ENCODE measurements at regions not wholly inside any gene's neighbourhood (a gene's known extent, or its start where the extent isn't known, plus 50 kb on each side); places are given as distances from the start of the nearest gene placed in this dataset.

GRCh38 chr6:88472851-88473525 is 306.8 kb upstream of the CNR1 start:
- Mint-ChIP-seq H3K9me3 (peaks cover 18% of the 10 kb centered on the region), H3K4me3 (no peak overlapping the region)

DNA sequence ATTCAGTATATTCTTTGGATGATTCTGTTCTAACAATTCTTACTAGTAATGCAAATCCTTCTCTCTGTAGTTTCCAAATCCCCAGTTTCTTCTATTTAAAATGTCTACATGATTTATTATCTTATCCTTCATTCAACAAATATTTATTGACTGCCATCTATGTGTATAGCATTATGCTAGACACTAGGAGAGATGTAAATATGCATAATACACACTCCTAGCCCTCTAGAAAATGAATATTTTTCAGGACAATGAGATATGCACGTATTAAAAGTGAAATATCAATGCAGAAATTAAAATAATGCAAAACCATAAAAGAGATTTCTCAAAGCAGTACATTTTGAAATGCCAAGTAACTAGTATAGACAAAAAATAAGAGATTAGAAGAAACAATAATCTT is 293.5 kb upstream of the CNR1 start:
- Histone ChIP-seq H3K4me3 (ENCODE audit: low read length) (no peak overlapping the region), H3K27ac (ENCODE audit: low read depth, low read length) (no peak overlapping the region), H3K4me1 (ENCODE audit: control insufficient read depth, insufficient read depth, low read length) (no peaks in the 10 kb centered on the region), H3K9me3 (ENCODE audit: control insufficient read depth, low read length) (no peaks in the 10 kb centered on the region), H3K9ac (ENCODE audit: extremely low read depth, low read length, poor library complexity, severe bottlenecking) (no peak overlapping the region), H3K36me3 (ENCODE audit: control insufficient read depth, insufficient read depth, low read length) (no peaks in the 10 kb centered on the region), H3K27me3 (ENCODE audit: control insufficient read depth, insufficient read depth, low read length, poor library complexity, severe bottlenecking) (no peaks in the 10 kb centered on the region)
- 83% methylated on average over 1 of the region's 1 CpG; no CpG with 5 or more reads in 1 of the 2 experiments for WGBS, 2 experiments (ENCODE audit: insufficient coverage in 1 of 2, insufficient read length in 1 of 2)
- no peaks in the 10 kb centered on the region for H3K4me1 Mint-ChIP-seq
- no peaks in the 10 kb centered on the region for H3K27me3 Mint-ChIP-seq (ENCODE audit: insufficient read depth)
- TF ChIP-seq CTCF (conservative IDR thresholded peaks at IDR 0.05), result no peak
- no peak overlapping the region for H3K4me3 Mint-ChIP-seq
- no peak overlapping the region for H3K27ac Mint-ChIP-seq
- DNase-seq, result no peak
- peaks cover 6% of the 10 kb centered on the region for H3K9me3 Mint-ChIP-seq
- H3K36me3 Mint-ChIP-seq (ENCODE audit: low read depth), result no peaks in the 10 kb centered on the region

More at GRCh38 chr6:88472851-88473525, 306.8 kb upstream of the CNR1 start:
- no peaks in the 10 kb centered on the region for H3K4me1 ChIP-seq (ENCODE audit: control insufficient read depth, insufficient read depth, low read length)
- Mint-ChIP-seq H3K4me1 (no peaks in the 10 kb centered on the region), H3K27ac (no peak overlapping the region), H3K27me3 (ENCODE audit: insufficient read depth) (no peaks in the 10 kb centered on the region), H3K36me3 (ENCODE audit: low read depth) (no peaks in the 10 kb centered on the region)
- DNase-seq, result no peak
- no peak overlapping the region for H3K4me3 ChIP-seq (ENCODE audit: low read length)
- no peaks in the 10 kb centered on the region for H3K27me3 ChIP-seq (ENCODE audit: control insufficient read depth, insufficient read depth, low read length, poor library complexity, severe bottlenecking)
- peaks cover 22% of the 10 kb centered on the region for H3K9me3 ChIP-seq (ENCODE audit: control insufficient read depth, low read length)
- no peaks in the 10 kb centered on the region for H3K36me3 ChIP-seq (ENCODE audit: control insufficient read depth, insufficient read depth, low read length)
- H3K27ac ChIP-seq (ENCODE audit: low read depth, low read length), result peak overlapping the region; percentile 80
- no peak overlapping the region for H3K9ac ChIP-seq (ENCODE audit: extremely low read depth, low read length, poor library complexity, severe bottlenecking)
- whole genome bisulfite sequencing, 2 experiments (ENCODE audit: insufficient coverage in 1 of 2, insufficient read length in 1 of 2), result 79 to 80% methylated on average over 6 to 11 of the region's 11 CpGs
- no peak for TF ChIP-seq CTCF (conservative IDR thresholded peaks at IDR 0.05)

- H3K9ac ChIP-seq (ENCODE audit: extremely low read depth, low read length, poor library complexity, severe bottlenecking), result no peak overlapping the region
- no peak overlapping the region for H3K4me3 ChIP-seq (ENCODE audit: low read length)
Observed at GRCh38 chr6:88459189-88459588, 293.0 kb upstream of the CNR1 start.

More at GRCh38 chr6:88459189-88459588, 293.0 kb upstream of the CNR1 start:
- Histone ChIP-seq H3K27ac (ENCODE audit: low read depth, low read length) (no peak overlapping the region), H3K4me1 (ENCODE audit: control insufficient read depth, insufficient read depth, low read length) (no peaks in the 10 kb centered on the region), H3K36me3 (ENCODE audit: control insufficient read depth, insufficient read depth, low read length) (no peaks in the 10 kb centered on the region), H3K9me3 (ENCODE audit: control insufficient read depth, low read length) (no peaks in the 10 kb centered on the region), H3K27me3 (ENCODE audit: control insufficient read depth, insufficient read depth, low read length, poor library complexity, severe bottlenecking) (no peaks in the 10 kb centered on the region)
- TF ChIP-seq CTCF (conservative IDR thresholded peaks at IDR 0.05), result no peak
- Mint-ChIP-seq H3K27ac (no peak overlapping the region), H3K4me3 (no peak overlapping the region), H3K27me3 (ENCODE audit: insufficient read depth) (no peaks in the 10 kb centered on the region), H3K36me3 (ENCODE audit: low read depth) (no peaks in the 10 kb centered on the region), H3K4me1 (no peaks in the 10 kb centered on the region), H3K9me3 (peaks cover 6% of the 10 kb centered on the region)
- 92 to 100% methylated on average over 1 of the region's 1 CpG for WGBS, 2 experiments (ENCODE audit: insufficient coverage in 1 of 2, insufficient read length in 1 of 2)
- no peak for DNase-seq

Measured in endodermal cell (in vitro differentiated cells).